HG03103 (cell line): ENCODE measurements at regions not wholly inside any gene's neighbourhood (a gene's known extent, or its start where the extent isn't known, plus 50 kb on each side); places are given as distances from the start of the nearest gene placed in this dataset.
"Not testable (repeated sequence)": the region's sequence is repeated elsewhere in the genome, so short reads cannot be mapped to it uniquely, and the experiment has no call there.

ENCODE experiments used
- ATAC-seq: cut with Tn5 transposase; IDR thresholded peaks from one replicate; pipeline ENCODE4 v1.9.1; 2021; ENCODE audit warnings: low read depth; ENCODE audit not compliant: unreplicated experiment

- ATAC-seq, result no peak
Observed at GRCh38 chr4:184335520-184335919, 117.8 kb upstream of the ENPP6 start.

DNA sequence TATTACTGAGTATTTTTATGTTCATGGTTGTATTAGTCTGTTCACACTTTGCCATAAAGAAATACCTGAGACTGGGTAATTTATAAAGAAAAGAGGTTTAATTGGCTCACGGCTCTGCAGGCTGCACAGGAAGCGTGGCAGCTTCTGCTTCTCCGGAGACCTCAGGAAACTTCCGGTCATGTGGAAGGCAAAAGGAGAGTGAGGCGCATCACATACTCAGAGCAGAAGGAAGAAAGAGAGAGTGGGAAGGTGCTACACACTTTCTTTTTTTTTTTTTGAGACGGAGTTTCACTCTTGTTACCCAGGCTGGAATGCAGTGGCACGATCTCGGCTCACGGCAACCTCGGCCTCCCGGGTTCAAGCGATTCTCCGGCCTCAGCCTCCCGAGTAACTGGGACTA, 115.8 kb upstream of the ENPP6 start:
- not testable (repeated sequence) for ATAC-seq

GRCh38 chr4:184331268-184331995, 113.8 kb upstream of the ENPP6 start:
- no peak for ATAC-seq

GRCh38 chr4:184330517-184331094, 112.9 kb upstream of the ENPP6 start:
- ATAC-seq, result not testable (repeated sequence)

DNA sequence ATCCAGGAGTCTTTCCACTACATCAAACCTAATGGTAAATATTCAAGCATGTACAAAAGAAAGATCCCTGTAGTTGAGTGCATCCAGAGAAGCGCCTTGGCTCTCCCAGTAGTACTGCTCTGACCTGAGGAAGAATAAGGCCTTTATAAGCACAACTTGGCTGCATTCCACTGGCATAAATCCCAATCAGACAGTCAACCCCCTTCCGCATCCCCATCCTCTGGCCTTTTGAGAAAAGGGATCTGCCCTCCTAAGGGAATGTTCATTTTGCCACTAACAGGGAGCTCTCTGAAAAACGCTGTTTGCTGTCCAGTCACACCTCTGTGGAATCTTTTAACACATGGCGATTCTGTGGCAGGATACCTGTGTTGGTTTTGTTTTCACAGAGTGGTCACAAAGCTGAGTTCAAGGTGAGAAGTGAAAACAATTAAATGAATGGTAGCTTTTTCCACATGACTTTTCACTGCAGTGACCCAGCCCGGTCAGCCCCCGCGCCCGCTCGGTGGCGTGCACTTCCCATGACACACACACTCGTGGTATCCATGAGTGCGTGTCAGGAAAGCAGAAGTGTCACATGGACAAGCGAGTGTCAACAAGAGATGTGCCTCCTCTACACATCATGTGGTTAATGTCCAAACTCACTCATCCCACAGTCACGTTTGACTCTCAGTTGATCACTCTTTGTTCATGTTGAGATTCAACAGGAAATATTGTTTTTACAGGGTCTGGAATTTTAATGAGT, 112.2 kb upstream of the ENPP6 start:
- peak; percentile 57 for ATAC-seq

DNA sequence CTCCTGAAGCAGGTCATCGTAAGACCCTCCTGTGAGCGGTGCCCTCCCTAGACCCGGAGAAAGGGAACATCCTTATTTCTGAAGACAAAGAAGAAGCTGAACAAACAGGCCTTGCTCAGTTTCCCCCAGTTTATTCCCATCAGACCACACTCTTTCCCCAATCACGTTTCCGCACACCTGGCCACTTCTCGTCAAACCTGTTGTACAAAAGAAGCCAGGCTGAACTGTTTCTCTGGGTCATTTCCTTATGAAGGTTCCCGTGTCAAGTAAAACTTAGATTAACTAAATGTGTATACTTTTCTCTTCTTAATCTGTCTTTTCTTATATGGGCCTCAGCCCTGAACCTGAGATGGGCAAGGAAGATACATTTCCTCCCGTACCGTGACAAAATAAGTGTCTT, 111.6 kb upstream of the ENPP6 start:
- ATAC-seq, result no peak

- ATAC-seq, result peak; percentile 72
Observed at GRCh38 chr4:184328022-184328736, 110.5 kb upstream of the ENPP6 start.

DNA sequence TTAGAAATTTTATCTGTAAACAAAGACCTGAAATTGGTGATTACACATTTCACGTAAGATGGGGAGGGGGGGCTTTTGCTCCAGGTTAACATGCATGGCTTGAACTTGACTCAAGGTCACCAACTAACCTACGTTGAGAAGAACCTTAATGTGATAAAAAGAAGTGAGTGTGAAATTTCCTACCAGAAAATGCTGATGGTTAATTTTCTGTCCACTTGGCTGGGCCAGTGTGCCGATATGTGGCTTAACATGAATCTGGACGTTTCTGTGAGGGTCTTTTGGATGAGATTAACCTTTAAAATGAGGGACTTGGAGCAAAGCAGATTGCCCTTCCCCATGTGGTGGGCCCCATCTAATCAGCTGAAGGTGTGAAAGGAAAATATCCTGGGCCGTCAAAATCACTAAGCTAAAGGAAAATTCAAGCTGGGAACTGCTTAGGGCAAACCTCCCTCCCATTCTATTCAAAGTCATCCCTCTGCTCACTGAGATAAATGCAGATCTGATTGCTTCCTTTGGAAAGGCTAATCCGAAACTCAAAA, 107.3 kb upstream of the ENPP6 start:
- ATAC-seq, result no peak

DNA sequence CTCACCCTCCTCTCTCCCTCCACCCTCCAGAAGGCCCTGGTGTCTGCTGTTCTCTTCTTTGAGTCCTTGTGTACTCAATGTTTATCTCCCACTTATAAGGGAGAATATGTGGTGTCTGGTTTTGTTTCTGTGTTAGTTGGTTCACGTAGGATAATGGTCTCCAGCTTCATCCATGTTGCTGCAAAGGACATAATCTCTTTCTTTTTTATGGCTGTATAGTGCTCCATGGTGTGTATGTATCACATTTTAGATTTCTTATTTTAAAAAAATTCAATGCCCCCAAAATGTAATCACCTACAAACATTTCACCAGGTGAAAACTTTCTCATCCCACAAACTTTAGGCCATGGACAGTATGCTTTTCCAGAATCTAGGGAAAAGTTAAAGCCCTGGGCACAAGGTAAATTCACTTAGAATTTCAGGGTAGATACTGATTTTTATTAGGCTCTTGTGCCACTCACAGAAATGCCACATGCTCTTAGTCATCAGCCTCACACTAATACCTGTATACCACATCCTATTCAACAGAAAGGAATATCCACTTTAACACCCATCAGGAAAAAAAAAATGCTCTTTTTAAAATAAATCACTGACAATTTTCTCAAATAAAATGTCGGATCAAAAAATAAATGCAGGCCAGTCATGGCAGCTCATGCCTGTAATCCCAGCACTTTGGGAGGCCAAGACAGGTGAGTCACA, 104.8 kb upstream of the ENPP6 start:
- ATAC-seq, result no peak

- no peak for ATAC-seq
Observed at GRCh38 chr4:184320631-184321030, 103.0 kb upstream of the ENPP6 start.

DNA sequence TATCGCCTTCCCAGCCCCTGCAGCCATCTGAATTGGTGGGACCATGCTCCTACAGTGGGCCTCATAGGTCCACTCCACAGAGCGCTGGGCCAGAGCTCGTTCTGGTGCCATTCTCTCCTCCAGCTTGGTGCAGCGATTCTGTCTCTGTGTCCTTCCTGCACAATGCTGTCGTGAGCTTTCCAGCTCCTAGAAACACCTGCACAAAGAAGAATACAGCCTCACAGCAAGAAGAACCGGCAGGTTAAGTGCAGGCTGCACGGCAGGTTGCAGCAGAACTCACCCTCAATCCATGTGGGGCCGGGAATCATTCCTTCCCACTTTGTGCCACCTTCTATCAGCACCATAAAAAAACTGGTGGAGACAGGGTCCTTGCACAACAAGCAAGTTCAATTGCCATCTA, 101.2 kb upstream of the ENPP6 start:
- ATAC-seq, result peak; percentile 6

DNA sequence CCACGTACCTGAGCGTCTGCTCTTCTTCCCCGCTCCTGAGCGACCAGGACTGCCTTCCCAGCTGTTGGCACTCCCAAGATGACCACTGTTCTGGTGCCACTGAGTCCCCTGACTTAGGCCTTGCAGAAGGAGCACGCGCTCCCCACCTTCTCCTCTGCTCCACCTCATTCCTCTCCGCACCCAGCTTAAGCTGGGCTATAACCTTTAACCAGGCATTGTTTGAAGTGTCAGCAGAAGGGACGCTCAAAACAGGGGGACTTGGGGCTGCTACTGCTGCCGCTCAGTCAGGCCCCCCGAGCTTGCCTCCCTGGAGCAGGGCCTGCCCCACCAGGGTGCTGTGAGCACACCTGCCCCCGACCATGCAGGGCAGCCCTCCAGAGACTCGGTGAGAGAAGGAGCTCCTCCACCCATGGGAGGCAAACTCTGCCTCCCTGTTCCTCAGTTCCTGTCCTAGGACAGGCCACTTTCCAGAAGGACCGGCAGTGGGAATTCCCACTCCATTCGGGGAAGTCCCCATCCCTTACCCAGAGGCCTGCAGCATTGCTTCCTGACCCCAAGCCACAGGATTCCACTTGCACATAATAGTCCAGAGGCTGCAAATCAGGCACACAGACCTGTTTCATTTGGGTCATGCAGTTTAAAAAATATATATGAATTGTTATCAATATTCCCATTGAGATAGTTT, 99.7 kb upstream of the ENPP6 start:
- no peak for ATAC-seq

DNA sequence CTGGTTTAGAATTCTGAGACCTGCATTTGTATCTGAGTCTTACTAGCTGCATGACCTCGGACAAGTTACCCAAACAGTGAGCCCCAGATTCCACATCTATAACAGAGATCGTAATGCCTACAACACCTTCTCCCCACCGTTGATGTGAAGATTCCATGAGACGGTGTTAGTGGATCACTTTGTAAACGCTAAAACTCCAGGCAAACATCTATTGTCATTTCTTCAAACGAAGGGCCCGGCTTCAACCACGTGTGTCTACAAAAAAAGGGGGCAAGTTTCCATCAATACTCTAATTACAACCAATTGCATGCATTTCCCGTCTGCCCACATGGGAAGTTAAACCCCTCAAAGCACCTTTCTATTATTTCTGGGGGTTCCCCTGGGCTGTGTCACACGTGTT, 99.1 kb upstream of the ENPP6 start:
- no peak for ATAC-seq

DNA sequence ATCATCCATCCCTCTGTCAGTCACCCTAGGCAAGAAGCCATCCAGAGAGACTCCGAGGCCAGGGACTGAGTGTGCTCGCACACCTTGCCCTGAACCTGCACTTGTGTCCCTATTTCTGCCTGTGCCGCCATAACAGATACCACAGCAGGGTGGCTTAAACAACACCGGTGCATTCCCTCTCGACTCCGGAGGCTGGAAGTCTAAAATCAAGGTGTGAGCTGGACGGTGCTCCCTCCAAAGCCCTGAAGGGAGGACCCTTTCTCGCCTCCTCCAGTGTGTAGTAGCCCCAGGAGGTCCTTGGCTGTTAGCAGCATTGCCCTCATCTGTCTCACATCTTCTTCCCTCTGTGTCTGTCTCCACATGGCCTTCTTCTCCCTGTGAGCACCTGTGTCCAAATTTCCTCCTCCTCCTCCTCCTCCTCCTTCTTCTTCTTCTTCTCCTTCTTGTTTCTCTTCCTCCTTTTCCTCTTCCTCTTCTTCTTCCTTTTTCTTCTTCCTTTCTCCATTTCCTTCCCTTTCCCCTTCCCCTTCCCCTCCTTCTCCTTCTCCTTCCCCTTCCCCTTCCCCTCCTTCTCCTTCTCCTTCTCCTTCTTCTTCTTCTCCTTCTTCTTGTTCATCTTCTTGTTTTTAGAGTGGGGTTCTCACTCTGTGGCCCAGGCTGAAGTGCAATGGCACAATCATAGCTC, 98.1 kb upstream of the ENPP6 start:
- ATAC-seq, result no peak

- ATAC-seq, result peak; percentile 55
Observed at GRCh38 chr4:184313702-184314659, 96.3 kb upstream of the ENPP6 start.

DNA sequence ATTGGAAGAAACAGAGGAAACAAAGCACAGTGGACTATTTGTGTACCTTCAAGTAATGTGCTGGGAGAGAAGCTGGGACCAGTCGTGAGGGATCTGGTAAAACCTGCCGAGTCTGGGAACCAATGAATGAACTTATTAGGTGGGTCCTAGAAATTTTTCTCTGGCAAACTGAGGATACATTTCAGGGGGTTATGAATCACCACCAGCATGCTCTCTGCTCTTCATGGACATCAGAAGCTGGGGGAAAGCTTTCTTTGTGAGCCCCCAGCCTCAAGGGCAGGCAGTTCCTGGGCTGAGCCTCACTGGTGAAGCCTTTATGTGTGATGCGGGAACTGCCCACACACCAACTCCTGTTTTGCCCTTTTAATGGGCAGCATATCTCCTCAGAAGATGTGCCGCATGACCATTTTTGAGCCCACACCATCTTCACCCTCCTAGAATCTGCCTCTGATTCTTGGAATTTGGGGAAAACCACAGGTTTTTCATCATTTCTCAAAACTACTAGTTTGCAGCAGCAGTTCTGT, 95.4 kb upstream of the ENPP6 start:
- no peak for ATAC-seq

DNA sequence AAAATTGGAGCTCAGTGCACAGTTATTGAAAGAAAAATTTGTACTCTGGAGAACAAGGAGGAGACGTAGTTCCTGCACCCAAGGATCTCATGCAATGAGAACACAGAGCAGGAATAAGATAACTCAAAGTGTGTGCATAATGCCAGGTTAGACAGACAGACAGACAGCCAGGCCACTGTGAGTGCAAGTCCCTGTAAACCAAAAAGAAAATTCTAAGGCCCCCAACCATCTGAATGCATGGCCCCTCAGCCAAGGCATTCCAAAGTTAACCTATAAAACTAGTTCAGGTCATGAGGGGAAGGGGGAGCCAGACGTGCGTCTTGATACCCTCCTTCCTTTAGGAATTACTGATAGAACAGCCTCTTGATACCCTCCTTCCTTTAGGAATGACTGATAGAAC, 94.5 kb upstream of the ENPP6 start:
- ATAC-seq, result no peak
